ENCODE measurements at regions not wholly inside any gene's neighbourhood (a gene's known extent, or its start where the extent isn't known, plus 50 kb on each side); places are given as distances from the start of the nearest gene placed in this dataset.

DNA sequence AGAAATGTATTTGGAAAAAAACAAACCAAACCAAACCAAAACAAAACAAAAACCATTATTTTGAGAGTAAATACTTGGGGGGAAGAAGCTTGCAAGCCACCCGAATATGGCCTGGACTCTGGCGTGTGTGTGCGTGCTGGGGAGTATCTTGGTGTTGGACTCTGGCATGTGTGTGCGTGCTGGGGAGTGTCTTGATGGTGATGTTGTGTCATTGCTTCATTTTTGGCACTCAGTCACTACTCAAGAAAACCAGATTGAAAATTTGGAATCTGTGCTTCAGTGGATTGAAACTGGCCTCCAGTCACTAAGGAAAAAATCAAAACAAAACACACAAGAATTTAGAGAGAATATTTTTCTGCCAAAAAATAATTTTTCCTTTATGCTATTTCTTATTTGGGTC, 76.1 kb downstream of the ARRDC3 start:
- TF ChIP-seq, protein P1, sequence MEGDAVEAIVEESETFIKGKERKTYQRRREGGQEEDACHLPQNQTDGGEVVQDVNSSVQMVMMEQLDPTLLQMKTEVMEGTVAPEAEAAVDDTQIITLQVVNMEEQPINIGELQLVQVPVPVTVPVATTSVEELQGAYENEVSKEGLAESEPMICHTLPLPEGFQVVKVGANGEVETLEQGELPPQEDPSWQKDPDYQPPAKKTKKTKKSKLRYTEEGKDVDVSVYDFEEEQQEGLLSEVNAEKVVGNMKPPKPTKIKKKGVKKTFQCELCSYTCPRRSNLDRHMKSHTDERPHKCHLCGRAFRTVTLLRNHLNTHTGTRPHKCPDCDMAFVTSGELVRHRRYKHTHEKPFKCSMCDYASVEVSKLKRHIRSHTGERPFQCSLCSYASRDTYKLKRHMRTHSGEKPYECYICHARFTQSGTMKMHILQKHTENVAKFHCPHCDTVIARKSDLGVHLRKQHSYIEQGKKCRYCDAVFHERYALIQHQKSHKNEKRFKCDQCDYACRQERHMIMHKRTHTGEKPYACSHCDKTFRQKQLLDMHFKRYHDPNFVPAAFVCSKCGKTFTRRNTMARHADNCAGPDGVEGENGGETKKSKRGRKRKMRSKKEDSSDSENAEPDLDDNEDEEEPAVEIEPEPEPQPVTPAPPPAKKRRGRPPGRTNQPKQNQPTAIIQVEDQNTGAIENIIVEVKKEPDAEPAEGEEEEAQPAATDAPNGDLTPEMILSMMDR (conservative IDR thresholded peaks at IDR 0.05; ENCODE audit: low read length) = no peak
- TF ChIP-seq EZH2phosphoT487 (IDR thresholded peaks at IDR 0.05; ENCODE audit: borderline replicate concordance, low read depth, low read length) = no peak

Data from OCI-LY7 (cell line).